ENCODE measurements at regions not wholly inside any gene's neighbourhood (a gene's known extent, or its start where the extent isn't known, plus 50 kb on each side); places are given as distances from the start of the nearest gene placed in this dataset.

DNA sequence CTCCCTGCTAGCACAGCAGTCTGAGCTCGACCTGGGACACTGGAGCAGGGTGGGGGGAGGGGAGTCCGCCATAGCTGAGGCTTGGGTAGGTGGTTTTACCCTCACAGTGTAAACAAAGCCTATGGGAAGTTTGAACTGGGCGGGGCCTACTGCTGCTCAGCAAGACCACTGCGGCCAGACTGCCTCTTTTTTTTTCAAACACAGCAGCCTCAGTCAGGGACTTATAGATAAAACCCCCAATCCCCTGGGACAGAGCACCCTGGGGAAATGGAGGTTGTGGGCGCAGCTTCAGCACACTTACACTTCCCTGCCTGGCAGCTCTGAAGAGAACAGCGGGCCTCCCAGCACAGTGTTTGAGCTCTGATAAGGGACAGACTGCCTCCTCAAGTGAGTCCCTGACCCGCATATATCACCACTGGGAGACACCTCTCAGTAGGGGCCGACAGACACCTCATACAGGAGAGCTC, 151.1 kb upstream of the APC start:
- TF ChIP-seq POLR2A (IDR thresholded peaks at IDR 0.05) = no peak
- TF ChIP-seq, protein P1, sequence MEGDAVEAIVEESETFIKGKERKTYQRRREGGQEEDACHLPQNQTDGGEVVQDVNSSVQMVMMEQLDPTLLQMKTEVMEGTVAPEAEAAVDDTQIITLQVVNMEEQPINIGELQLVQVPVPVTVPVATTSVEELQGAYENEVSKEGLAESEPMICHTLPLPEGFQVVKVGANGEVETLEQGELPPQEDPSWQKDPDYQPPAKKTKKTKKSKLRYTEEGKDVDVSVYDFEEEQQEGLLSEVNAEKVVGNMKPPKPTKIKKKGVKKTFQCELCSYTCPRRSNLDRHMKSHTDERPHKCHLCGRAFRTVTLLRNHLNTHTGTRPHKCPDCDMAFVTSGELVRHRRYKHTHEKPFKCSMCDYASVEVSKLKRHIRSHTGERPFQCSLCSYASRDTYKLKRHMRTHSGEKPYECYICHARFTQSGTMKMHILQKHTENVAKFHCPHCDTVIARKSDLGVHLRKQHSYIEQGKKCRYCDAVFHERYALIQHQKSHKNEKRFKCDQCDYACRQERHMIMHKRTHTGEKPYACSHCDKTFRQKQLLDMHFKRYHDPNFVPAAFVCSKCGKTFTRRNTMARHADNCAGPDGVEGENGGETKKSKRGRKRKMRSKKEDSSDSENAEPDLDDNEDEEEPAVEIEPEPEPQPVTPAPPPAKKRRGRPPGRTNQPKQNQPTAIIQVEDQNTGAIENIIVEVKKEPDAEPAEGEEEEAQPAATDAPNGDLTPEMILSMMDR (IDR thresholded peaks at IDR 0.05) = no peak
